Keratinocyte (primary cell): ENCODE measurements at regions not wholly inside any gene's neighbourhood (a gene's known extent, or its start where the extent isn't known, plus 50 kb on each side); places are given as distances from the start of the nearest gene placed in this dataset.

ENCODE experiments used
- DNase-seq: peaks from one replicate; pipeline ENCODE4 v3.0.0-alpha.2; 2011; ENCODE audit warnings: low read depth, missing footprints, low spot score
- FAIRE-seq: peaks from 2 replicates; lab custom pipeline; 2011; peaks lifted over from hg19 to GRCh38; lab: Jason Lieb, UNC
- H2AFZ ChIP-seq: 2 replicates; pipeline ENCODE4 v1.6.0; 2012; ENCODE audit warnings: low read length, control low read depth, inconsistent platforms; ENCODE audit not compliant: control insufficient read depth
- H3K27ac ChIP-seq: 2 replicates; pipeline ENCODE4 v1.5.1; 2011; ENCODE audit warnings: low read length; ENCODE audit not compliant: control insufficient read depth, insufficient read depth
- H3K27me3 ChIP-seq: 3 replicates; pipeline ENCODE4 v1.6.0; 2011; ENCODE audit warnings: low read length; ENCODE audit not compliant: control insufficient read depth, insufficient read depth; ENCODE audit errors: extremely low read depth
- H3K36me3 ChIP-seq, 2 experiments: 2 replicates in 1 of 2; 3 replicates in 1 of 2; pipeline ENCODE4 v1.5.1; 2011; ENCODE audit warnings: low read length in 2 of 2, mild to moderate bottlenecking in 1 of 2; ENCODE audit not compliant: control insufficient read depth in 2 of 2, insufficient read depth in 2 of 2; ENCODE audit errors: extremely low read depth in 1 of 2
- H3K4me1 ChIP-seq: 3 replicates; pipeline ENCODE4 v1.5.1; 2011; ENCODE audit warnings: low read length; ENCODE audit not compliant: control insufficient read depth, insufficient read depth; ENCODE audit errors: extremely low read depth
- H3K4me2 ChIP-seq: 3 replicates; pipeline ENCODE4 v1.6.0; 2011; ENCODE audit warnings: low read depth, low read length; ENCODE audit not compliant: control insufficient read depth, insufficient read depth; ENCODE audit errors: extremely low read depth
- H3K4me3 ChIP-seq, 3 experiments: fragments of 200-600 bp in 1 of 3; sonication (generic) in 1 of 3; 2 replicates in 2 of 3; 3 replicates in 1 of 3; pipeline ENCODE4 v1.5.1; 2011 to 2016; ENCODE audit warnings: low read length in 3 of 3, mild to moderate bottlenecking in 3 of 3, control low read depth in 2 of 3, inconsistent platforms in 1 of 3, low read depth in 1 of 3, mixed read lengths in 1 of 3, mixed run types in 1 of 3, moderate library complexity in 1 of 3; ENCODE audit not compliant: control insufficient read depth in 2 of 3, insufficient read depth in 2 of 3; ENCODE audit errors: extremely low read depth in 1 of 3
- H3K79me2 ChIP-seq: 2 replicates; pipeline ENCODE4 v1.6.0; 2012; ENCODE audit warnings: low read length; ENCODE audit not compliant: control insufficient read depth, insufficient read depth
- H3K9ac ChIP-seq: 3 replicates; pipeline ENCODE4 v1.6.0; 2011; ENCODE audit warnings: low read length; ENCODE audit not compliant: control insufficient read depth, insufficient read depth; ENCODE audit errors: extremely low read depth
- H3K9me1 ChIP-seq: 3 replicates; pipeline ENCODE4 v1.6.0; 2011; ENCODE audit warnings: low read length; ENCODE audit not compliant: control insufficient read depth, insufficient read depth; ENCODE audit errors: extremely low read depth
- H3K9me3 ChIP-seq: 2 replicates; pipeline ENCODE4 v1.5.1; 2012; ENCODE audit warnings: low read depth, low read length; ENCODE audit not compliant: control insufficient read depth
- H4K20me1 ChIP-seq: 3 replicates; pipeline ENCODE4 v1.6.0; 2011; ENCODE audit warnings: low read length; ENCODE audit not compliant: control insufficient read depth, insufficient read depth; ENCODE audit errors: extremely low read depth
- EZH2 ChIP-seq: IDR thresholded peaks from one replicate; pipeline ENCODE4 v1.6.1; 2012; ENCODE audit warnings: inconsistent platforms, mild to moderate bottlenecking, low read length, moderate library complexity
- dilution Hi-C: fragments of 300-500 bp; cut with MboI; formaldehyde crosslinking; loops from one replicate; pipeline ENCODE4 v1.7.0; 2020; ENCODE audit warnings: low sequenced_read_pairs; ENCODE audit not compliant: extremely low pct_ligation_motif_present
- TF ChIP-seq, protein P1 (sequence below), 3 experiments: IDR thresholded peaks in 1 of 3; conservative IDR thresholded peaks in 1 of 3; optimal IDR thresholded peaks in 1 of 3; 2 replicates in 2 of 3; 3 replicates in 1 of 3; pipeline versions ENCODE3 to v1.5.1; 2011; ENCODE audit warnings: low read length in 3 of 3, mild to moderate bottlenecking in 3 of 3, moderate library complexity in 2 of 3, control low read depth in 1 of 3, inconsistent platforms in 1 of 3; ENCODE audit not compliant: insufficient read depth in 2 of 3; ENCODE audit errors: extremely low read depth in 1 of 3

DNA sequence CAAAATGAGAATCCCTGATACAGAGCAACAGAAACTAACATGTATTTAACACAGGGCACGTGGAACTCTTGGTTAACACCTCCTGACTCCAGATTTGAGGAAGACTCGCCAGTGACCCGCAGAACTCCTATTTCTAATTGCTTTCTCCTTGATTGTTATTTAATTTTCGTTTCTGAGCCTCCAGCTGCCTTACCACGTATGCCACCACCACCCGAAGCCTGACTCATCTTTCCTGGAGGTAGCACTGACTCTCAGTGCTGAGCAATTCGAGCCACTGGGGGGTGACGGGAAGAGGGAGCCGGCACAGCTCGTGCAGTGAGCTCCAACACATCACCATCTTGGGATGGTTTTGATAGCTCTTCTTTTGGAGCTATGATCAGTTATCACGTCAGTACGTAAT lies 273.9 kb upstream of the MGMT start:
- no peaks in the 10 kb centered on the region for H3K9me3 ChIP-seq
- H3K9me1 ChIP-seq: no peaks in the 10 kb centered on the region
- H4K20me1 ChIP-seq: no peaks in the 10 kb centered on the region
- no peaks in the 10 kb centered on the region for H3K79me2 ChIP-seq
- dilution Hi-C loops: no loop called here
- H3K27me3 ChIP-seq: no peaks in the 10 kb centered on the region
- DNase-seq (no peak), FAIRE-seq (no peak)
- TF ChIP-seq, protein P1, sequence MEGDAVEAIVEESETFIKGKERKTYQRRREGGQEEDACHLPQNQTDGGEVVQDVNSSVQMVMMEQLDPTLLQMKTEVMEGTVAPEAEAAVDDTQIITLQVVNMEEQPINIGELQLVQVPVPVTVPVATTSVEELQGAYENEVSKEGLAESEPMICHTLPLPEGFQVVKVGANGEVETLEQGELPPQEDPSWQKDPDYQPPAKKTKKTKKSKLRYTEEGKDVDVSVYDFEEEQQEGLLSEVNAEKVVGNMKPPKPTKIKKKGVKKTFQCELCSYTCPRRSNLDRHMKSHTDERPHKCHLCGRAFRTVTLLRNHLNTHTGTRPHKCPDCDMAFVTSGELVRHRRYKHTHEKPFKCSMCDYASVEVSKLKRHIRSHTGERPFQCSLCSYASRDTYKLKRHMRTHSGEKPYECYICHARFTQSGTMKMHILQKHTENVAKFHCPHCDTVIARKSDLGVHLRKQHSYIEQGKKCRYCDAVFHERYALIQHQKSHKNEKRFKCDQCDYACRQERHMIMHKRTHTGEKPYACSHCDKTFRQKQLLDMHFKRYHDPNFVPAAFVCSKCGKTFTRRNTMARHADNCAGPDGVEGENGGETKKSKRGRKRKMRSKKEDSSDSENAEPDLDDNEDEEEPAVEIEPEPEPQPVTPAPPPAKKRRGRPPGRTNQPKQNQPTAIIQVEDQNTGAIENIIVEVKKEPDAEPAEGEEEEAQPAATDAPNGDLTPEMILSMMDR (optimal IDR thresholded peaks at IDR 0.05 in 1 of 3, IDR thresholded peaks at IDR 0.05 in 1 of 3, conservative IDR thresholded peaks at IDR 0.05 in 1 of 3; ENCODE audit: extremely low read depth in 1 of 3, insufficient read depth in 2 of 3, low read length in 3 of 3): peak in 1 of 3 experiments; percentile 28
- TF ChIP-seq EZH2: no peak
- H3K27ac ChIP-seq: no peak overlapping the region
- H3K4me1 ChIP-seq: peaks cover 2% of the 10 kb centered on the region
- H3K4me2 ChIP-seq: peak overlapping the region; percentile 35
- H3K36me3 ChIP-seq: no peaks in the 10 kb centered on the region
- peak overlapping the region; percentile 6 for H3K9ac ChIP-seq
- peak overlapping the region; percentile 57 for H2AFZ ChIP-seq
- peak overlapping the region in 1 of 3 experiments; percentile 8 for H3K4me3 ChIP-seq

DNA sequence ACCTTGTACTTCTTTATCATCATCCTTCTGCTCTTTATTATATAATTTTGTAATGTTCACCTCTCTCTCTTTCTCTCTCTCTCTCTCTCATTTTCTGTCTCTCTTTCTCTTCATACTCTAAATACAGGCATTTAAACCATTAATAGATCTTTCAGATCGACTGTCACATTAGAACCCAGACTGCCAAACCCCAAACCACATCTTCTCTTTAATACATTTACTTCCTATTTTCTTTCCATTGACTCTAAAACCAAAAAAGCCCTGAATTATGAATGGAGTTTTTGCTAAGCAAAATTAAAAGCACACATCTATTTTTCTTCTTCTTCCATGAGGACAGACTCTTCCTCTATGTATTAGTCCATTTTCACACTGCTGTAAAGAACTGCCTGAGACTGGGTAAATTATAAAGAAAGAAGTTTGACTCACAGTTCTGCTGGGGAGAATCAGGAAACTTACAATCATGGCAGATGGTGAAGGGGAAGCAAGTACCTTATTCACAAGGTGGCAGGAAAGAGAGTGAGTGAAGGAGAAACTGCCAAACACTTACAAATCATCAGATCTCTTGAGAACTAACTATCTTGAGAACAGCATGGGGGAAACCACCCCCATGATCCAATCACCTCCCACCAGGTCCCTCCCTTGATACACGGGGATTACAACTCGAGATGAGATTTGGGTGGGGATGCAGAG lies 272.7 kb upstream of the MGMT start:
- no peak overlapping the region for H3K4me3 ChIP-seq
- H3K4me1 ChIP-seq: peaks cover 2% of the 10 kb centered on the region
- H3K27me3 ChIP-seq: no peaks in the 10 kb centered on the region
- no peaks in the 10 kb centered on the region for H3K79me2 ChIP-seq
- H3K4me2 ChIP-seq: no peak overlapping the region
- TF ChIP-seq EZH2: no peak
- TF ChIP-seq, protein P1 (optimal IDR thresholded peaks at IDR 0.05 in 1 of 3, IDR thresholded peaks at IDR 0.05 in 1 of 3, conservative IDR thresholded peaks at IDR 0.05 in 1 of 3; ENCODE audit: extremely low read depth in 1 of 3, insufficient read depth in 2 of 3, low read length in 3 of 3): no peak
- no peak overlapping the region for H2AFZ ChIP-seq
- dilution Hi-C loops: no loop called here
- H3K9me3 ChIP-seq: no peaks in the 10 kb centered on the region
- FAIRE-seq (no peak), DNase-seq (no peak)
- H3K9me1 ChIP-seq: no peaks in the 10 kb centered on the region
- H3K9ac ChIP-seq: no peak overlapping the region
- H3K27ac ChIP-seq: no peak overlapping the region
- no peaks in the 10 kb centered on the region for H3K36me3 ChIP-seq
- H4K20me1 ChIP-seq: no peaks in the 10 kb centered on the region
